DMS53 treated with DMSO at 0.1 percent for 48 hours (cell line): ENCODE measurements at regions not wholly inside any gene's neighbourhood (a gene's known extent, or its start where the extent isn't known, plus 50 kb on each side); places are given as distances from the start of the nearest gene placed in this dataset.

Source experiments
- DNase-seq: peaks from one replicate; lab custom pipeline; 2025; ENCODE audit not compliant: unreplicated experiment; lab: John Stamatoyannopoulos, UW

DNA sequence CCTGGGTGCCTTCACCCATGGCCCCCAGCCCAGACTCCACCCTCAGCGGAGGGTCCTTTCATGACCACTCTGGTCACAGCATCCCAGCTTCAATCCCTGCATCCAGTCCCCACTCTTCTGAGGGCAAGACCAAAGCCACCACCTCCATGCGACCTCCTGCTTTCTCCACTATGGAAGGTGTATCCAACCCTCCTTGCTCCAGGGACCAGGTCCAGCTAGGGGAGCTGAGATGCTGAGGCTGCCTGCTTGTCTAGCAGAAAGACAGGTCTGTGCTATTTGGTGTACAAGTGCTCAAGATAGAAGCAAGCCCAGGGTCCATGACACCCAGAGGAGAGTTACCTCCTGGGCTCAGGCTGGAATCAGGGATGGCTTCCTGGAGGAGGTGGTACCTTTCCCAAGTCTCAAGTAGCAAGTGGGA lies 73.8 kb upstream of the RAB6C start:
- DNase-seq = no peak

DNA sequence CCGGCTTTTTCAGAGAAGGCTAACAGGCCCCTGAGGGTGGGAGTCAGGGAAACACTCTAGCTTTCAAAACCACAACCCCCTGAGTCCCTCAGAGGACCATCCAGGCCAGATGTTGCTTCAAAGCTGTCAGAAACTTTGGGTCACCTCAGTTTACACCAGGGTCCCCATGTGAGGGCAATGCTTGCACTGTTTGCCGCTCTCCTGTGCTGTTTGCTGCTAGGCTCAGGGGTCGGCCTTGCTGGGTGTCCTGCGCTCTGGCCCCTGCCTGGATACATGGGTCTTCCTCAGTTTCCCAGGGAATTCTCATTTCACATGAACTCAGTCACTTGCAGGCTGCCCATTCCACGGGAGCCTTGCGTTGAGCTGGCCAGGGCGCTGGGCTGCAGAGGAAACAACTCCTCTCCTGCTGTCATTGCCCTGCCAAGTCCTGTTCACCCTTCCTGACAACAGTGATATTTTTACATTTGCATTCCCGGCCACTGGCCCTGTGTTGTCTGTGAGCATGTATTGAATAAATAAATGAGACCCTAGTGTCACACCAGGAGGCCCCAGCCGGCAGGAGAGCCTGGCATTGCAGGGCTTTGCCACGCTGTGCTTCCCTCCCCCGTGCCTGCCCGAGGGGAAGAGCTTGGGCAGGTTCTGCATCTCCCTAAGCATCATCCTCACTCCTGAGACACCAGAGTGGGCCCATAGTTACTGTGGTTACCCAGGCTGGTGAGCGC lies 73.2 kb upstream of the RAB6C start:
- DNase-seq = no peak

DNA sequence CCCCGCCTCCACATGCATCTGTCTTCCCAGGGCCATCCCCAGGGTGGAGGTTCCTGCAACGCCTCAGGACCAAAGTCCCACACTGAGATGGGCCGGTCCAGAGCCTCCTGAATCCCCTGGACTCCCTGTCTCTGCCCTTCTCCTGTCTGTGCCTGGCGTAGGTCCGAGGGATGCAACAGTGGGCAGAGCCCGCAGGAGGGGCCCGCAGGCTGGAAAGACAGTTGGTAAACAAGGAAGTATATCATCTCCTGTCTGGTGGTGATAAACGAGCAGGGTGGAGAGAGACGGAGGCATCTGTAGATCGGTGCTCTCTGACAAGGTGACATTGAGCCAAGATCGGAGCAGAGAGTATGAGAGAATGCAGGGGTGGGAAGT lies 72.6 kb upstream of the RAB6C start:
- DNase-seq = no peak

DNA sequence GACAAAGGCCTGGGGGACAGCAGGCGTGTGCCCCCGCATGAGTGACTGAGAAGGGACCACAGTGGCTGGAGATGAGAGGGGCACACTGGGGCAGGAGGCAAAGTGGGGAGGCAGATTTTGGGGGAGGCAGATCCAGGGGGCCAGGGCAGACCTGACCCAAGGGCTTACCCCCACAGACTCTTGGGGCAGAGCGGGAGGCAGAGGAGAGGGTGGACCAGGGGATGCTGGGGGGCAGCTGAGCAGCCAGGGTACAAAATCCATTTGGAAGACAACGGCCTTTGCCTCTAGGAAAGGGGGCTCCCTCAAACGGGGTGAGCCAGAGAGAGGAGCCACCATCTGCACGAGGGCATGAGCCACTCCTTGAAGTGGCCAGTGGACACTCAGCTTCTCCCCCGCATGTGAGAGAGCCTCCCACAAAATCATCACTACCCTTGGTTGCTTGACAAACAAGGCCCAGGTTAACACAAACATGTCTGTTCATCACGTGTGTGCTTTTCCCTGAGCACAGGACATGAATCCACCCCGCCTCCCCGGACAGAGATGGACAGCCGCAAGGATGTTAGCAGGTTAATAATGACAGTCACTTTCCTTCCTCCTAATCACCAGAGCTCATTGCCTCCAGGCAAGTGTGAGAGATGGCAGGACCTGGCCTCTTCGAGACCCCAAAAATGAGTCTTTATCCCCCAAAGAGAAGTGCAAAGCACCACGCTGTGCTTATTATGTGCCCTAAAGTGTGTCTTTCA lies 72.0 kb upstream of the RAB6C start:
- DNase-seq = no peak

DNA sequence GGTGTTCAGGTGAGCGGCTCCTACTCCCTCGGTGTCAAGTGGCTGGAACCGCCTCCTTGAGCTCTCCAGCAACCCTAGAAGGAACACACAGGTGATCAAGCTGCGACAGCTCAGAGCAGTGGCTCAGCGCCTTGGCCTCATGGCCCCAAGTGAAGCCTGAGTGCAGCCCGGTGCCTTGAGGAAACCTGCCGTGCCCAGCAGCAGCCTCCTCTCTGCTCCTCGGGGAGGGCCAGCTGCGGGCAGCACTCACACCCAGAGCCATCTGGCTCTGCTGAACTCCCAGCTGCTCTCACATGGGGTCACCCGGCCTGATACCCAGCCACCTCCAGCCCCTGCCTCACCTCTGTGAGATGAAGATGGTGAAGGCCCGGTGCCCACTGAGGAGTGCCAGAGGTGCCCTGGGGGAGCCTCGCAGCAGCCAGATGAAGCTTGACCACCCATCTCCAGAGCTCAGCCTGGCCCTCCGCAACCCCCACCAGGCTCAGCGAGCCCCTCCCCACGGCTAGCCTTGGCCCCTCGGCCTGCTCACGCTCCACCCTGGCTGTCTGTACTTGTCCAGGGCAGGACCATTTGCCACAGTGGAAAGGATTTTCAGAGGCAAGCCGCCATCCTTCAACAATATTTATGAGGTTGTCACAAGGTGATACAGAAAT lies 70.6 kb upstream of the RAB6C start:
- no peak for DNase-seq

DNA sequence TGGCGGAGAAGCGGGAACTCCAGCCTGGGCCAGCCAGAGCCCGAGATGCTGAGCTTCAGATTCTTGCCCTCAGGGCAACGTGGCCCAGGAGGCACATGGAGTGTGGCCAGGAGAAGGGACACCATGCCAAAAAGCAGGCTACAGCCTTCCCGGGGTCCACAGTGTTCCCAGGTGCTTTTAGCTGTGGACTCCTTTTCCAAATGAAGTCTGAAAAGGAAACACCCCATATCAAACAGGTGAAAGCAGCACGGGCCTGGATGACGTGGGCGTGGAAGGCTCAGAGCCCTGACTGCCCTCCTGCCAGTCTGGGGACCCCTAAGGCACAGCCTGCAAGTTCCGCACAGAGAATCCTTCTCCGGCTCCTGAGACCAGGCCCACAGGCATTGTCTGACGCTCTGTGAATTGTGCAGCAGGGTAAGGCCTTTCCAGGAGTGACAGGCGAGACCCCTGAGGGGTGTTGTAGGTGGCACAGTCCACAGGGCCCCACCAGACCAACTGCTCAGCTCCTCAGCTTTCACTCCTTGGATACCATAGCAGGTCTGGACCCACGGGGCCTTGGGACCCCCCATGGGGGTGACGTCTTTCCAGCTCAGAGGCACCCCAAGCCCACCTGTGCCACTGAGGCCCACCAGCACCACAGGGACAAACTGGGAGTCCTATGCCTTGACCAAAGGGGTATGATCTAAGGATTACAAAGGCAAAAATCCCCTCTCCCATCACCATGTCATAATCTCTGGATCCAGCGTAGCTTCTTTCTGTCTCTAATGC lies 69.6 kb upstream of the RAB6C start:
- DNase-seq = no peak

DNA sequence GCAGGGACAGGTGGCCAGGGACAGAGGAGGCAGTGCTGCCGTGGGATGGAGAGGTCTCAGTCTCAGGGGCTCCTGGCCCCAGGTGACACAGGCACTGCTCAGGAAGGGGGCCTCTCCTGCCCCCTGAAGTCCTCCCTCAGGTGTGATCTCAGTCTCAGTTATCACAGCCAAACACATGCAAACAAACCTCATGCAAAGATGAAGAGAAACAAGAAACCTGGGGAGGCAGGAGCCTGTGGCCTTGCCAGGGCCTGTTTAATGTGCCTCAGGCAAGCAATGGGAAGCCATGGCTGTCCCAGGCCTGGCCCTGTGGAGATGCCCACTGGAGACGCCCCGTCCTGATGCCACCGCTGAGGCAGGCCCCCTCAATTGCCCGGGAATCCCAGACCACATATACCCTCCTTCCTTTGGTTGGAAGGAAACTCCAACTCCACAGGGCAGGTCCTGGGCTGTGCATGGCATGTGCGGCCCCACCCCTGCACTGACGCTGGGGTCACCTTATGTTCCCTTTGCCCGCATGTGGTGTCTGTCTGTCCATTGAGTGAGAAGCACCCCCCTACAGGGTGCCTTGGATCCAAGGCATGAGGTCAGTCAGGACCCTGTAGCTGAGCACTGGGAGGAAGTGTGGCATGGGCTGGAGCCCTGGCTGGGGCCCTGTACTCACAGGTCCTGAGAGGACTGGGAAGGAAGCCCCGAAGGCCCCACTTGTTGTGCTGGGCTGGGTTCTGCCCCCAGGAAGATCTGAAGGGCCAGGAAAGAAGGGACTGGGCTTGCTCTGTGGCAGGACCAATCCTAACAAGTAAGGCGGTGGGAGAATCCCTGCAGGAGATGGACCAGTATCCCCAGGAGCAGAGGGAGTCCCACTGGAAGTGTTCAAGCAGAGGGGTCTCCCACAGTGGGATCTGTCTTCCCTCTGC lies 68.8 kb upstream of the RAB6C start:
- DNase-seq = no peak

DNA sequence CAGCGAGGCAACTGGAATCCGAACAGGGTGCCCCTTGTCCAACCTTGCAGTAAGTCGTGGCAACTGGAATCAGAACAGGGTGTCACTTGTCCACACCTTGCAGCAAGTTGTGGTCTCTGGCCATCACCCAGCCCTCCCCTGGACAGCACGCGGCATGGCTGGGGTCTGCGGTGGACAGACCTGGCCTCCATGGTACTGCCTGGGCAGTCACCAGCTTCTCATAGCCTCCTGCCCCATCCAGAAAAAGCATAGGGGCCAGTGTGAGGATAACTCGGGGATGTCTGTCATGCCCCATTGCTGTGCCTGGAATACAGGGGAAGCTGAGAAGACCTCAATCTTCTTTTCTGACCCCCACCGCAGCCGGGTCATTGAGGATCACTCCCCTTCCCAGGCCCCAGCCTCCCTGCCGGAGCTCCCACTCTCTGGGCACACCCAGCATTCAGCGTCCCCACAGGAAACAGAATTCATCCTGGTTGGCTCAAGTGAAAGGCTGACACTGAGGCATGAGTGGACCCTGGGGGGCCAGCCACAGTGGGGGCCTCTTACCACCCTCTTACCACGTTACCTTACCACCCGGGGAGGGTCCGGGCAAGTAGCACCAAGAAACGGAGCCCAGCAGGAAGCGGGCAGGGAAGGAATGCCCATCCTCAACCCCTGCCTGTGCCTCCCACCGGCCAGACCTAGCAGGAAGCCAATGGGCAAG lies 68.0 kb upstream of the RAB6C start:
- DNase-seq = no peak

DNA sequence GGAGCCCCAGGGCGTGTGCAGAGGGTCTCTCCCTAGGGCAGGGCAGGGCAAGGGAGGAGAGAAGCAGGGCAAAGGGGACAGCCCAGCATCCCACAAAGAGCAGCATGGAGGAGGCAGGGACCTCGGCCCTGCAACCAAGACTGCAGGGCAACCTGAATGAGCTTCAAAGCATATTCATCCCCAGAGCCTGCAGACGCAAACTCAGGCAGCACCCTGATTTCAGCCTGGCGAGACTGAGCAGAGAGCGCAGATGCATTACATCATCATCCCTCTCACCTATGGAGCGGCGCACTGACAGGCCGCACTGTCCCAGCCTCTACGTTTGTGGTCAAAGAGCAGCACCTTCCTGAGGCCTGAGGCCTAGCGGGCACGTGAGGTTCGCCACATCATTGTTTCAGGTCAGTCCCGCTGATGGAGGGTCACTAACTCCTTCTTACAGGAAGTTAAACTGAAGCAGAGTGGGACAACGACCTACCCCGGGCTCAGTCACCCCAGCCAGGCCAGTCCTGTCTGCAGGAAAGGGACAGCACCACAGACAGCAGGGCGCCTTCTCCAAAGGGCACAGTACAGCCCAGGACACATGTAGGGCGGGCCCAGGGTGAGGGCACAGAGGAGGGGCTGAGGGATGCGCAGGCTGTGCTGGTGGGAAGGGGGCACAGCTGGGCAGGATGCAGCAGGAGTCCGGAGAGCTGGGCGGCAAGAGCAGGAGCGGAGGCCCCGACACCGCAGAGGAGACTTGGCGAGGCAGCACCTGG lies 67.2 kb upstream of the RAB6C start:
- DNase-seq = no peak

DNA sequence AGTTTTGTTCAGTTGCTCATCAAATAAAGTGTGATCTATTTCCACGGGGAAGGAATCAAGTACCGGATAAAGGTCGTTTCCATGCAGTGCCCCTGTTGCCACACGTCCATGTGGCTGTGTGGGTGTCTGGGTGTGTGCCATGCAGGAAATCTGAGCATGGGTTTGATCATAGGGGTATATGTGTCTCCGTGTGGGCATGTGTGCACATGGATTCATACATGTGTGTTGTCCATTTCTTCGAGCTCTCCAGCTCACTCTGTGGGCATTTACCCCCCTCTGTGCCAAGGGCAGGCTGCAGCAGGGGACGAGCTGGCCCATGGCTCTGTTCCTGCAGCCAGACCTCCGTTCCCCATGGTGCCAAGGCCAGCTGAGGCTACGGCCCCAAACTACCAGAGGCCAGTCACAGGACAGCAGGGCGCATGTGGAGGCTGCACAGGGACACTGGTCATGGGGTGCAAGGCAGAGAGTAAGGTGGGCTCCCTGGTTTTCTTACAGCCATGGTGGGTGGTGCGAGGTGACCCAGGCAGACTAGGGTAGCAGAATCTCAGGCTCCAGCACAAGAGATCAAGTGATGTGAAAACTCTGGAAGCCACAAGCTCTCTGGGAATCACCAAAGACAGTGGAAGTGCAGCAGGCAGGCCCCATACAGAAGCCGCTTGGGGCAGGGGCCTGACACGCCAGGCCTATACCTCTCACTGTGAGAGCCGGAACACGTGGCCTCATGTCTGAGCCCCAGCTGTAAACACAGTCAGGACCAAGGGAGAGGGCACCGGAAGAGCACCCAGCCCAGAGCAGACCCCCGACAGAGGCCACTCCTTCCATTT lies 66.4 kb upstream of the RAB6C start:
- DNase-seq = no peak

DNA sequence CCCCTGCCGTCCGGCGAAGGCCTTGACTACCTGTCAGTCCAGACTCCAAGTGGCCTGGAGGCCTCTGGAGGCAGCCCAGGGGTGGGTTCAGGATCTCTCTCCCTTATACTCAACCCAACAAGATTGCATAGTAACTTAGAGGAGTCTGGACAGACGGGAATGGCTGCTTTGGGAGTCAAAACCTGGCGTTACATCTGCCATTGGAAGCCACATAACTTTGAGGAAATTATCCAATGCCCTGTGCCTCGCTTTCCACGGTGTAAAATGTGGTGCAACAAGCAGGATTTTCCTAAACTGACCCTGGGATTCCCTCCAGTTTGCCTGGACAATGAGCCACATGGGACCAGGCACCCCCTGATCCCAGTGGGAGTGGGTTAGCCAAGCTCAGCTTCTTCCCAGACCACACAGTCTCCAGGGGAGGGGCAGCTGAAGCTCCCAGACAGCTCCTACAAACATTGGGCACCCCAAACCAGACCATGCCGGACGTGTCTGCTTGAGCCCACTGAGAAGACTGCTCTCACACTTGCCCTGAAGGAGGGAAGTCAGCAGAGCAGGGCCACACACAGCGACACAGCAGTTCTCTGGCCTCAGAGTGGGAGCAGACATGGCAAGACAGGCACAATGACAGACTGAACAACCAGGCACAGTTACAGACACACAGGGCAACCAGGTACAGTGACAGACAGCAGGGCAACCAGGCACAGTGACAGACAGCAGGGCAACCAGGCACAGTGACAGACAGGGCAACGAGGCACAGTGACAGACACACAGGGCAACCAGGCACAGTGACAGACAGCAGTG lies 65.6 kb upstream of the RAB6C start:
- DNase-seq = no peak

DNA sequence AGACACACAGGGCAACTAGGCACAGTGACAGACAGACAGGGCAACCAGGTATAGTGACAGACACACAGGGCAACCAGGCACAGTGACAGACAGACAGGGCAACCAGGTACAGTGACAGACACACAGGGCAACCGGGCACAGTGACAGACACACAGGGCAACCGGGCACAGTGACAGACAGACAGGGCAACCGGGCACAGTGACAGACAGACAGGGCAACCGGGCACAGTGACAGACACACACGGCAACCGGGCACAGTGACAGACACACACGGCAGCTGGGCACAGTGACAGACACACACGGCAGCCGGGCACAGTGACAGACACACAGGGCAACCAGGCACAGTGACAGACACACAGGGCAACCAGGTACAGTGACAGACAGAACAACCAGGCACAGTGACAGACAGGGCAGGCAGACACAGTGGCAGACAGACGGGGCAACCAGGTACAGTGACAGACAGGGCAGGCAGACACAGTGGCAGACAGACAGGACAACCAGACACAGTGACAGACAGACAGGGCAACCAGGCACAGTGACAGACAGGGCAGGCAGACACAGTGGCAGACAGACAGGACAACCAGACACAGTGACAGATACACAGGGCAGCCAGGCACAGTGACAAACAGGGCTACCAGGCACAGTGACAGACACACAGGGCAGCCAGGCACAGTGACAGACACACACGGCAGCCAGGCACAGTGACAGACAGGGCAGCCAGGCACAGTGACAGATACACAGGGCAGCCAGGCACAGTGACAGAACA lies 64.7 kb upstream of the RAB6C start:
- no peak for DNase-seq

DNA sequence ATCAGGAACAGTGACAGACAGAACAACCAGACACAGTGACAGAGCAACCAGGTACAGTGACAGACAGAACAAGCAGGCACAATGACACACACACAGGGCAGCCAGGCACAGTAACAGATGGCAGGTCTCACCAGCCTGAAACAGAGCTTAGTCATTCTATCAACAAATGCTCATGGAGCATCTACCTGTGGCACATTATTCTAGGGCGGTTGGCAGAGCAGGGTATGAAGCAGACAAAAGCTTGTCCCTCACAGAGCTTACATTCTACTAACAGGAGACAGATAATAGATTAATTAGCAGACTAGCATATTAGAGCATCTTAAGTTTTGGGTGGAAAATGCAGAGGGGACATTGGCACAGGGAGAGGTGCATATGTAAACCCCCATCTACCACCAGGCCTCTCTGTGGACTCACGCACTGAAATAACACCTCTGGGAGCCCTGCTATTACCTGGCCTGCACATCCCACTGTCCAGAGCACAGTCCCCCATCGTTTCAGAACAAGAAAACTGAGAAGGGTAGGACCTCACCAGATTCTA lies 64.1 kb upstream of the RAB6C start:
- DNase-seq = no peak

DNA sequence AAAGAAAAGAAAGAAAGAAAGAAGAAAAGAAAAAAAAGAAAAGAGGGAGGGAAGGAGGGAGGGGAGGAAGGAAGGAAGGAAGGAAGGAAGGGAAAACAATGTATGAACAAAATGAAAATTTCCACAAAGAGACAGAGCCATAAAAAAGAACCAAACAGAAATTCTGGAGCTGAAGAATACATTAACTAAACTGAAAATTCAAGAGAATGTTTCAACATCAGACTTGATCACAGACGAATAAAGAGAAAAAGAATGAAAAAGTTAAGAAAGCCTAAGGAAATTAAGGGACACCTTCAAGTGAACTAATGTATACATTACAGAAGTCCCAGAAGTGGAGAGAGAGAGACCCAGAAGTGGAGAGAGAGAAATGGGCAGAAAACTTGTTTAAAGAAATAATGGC lies 60.9 kb upstream of the RAB6C start:
- no peak for DNase-seq

DNA sequence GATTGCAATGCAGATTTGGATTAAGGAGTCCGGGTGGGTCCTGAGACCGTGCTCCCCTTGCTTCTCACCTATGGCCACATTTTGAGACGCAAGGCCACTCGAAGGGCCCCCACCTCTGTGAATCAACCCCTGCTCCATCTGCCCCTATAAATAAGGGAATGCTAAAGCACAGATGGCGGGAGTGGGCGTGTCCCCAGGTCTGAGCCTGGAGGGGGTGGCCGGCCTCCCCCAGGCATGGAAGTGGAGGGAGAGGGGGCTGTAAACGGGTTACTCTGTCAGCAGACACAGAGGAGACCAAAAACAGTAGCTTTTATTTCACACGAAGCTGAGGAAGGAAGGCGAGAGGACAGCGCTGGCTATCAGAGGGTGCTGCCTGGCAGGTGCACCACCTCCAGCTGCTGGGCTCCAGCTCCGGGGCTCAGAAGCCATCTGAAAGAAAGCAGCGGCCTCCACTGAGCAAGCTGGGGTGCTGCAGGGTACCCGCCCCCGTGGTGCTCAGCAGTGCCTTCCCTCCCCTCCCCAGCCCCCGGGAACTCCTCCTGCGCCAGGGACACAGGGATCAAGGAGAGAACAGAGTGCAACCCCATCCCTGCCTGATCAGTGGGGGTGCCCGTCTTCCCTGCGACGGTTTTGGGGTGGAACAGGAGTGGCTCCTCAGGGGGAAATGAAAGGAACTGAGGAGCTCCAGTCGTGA lies 56.7 kb upstream of the RAB6C start:
- DNase-seq = no peak
